ENCODE measurements at regions not wholly inside any gene's neighbourhood (a gene's known extent, or its start where the extent isn't known, plus 50 kb on each side); places are given as distances from the start of the nearest gene placed in this dataset.
A peak's percentile ranks its signal among the peaks of the same experiment; 100 is the strongest.

GRCh38 chr3:176587089-176587488 is 610.2 kb downstream of the TBL1XR1 start:
- FAIRE-seq (no peak), DNase-seq (ENCODE audit: low read depth) (no peak)
- Histone ChIP-seq H3K4me3 (ENCODE audit: low read depth, low read length) (no peak overlapping the region), H3K27me3 (ENCODE audit: control insufficient read depth, insufficient read depth, low read length) (no peaks in the 10 kb centered on the region), H3K36me3 (ENCODE audit: control insufficient read depth, insufficient read depth, low read length) (no peaks in the 10 kb centered on the region)
- TF ChIP-seq CTCF (IDR thresholded peaks at IDR 0.05; ENCODE audit: insufficient read depth, low read length, severe bottlenecking), result no peak

GRCh38 chr3:176584413-176585176 is 612.7 kb downstream of the TBL1XR1 start:
- no peaks in the 10 kb centered on the region for H3K36me3 ChIP-seq (ENCODE audit: control insufficient read depth, insufficient read depth, low read length)
- no peak for TF ChIP-seq CTCF (IDR thresholded peaks at IDR 0.05; ENCODE audit: insufficient read depth, low read length, severe bottlenecking)
- H3K4me3 ChIP-seq (ENCODE audit: low read depth, low read length), result no peak overlapping the region
- FAIRE-seq, result no peak
- H3K27me3 ChIP-seq (ENCODE audit: control insufficient read depth, insufficient read depth, low read length), result no peaks in the 10 kb centered on the region
- DNase-seq (ENCODE audit: low read depth), result peak; percentile 44

- Histone ChIP-seq H3K4me3 (ENCODE audit: low read depth, low read length) (no peak overlapping the region), H3K36me3 (ENCODE audit: control insufficient read depth, insufficient read depth, low read length) (no peaks in the 10 kb centered on the region), H3K27me3 (ENCODE audit: control insufficient read depth, insufficient read depth, low read length) (no peaks in the 10 kb centered on the region)
- TF ChIP-seq CTCF (IDR thresholded peaks at IDR 0.05; ENCODE audit: insufficient read depth, low read length, severe bottlenecking), result no peak
- DNase-seq (ENCODE audit: low read depth), result no peak
- no peak for FAIRE-seq
Measured at GRCh38 chr3:176583956-176584355, 613.3 kb downstream of the TBL1XR1 start.

- no peaks in the 10 kb centered on the region for H3K27me3 ChIP-seq (ENCODE audit: control insufficient read depth, insufficient read depth, low read length)
- no peaks in the 10 kb centered on the region for H3K36me3 ChIP-seq (ENCODE audit: control insufficient read depth, insufficient read depth, low read length)
- FAIRE-seq (no peak), DNase-seq (ENCODE audit: low read depth) (no peak)
- no peak for TF ChIP-seq CTCF (IDR thresholded peaks at IDR 0.05; ENCODE audit: insufficient read depth, low read length, severe bottlenecking)
- no peak overlapping the region for H3K4me3 ChIP-seq (ENCODE audit: low read depth, low read length)
Measured at GRCh38 chr3:176581589-176581988, 615.7 kb downstream of the TBL1XR1 start.

- DNase-seq (ENCODE audit: low read depth) (no peak), FAIRE-seq (no peak)
- Histone ChIP-seq H3K4me3 (ENCODE audit: low read depth, low read length) (no peak overlapping the region), H3K36me3 (ENCODE audit: control insufficient read depth, insufficient read depth, low read length) (no peaks in the 10 kb centered on the region), H3K27me3 (ENCODE audit: control insufficient read depth, insufficient read depth, low read length) (no peaks in the 10 kb centered on the region)
- TF ChIP-seq CTCF (IDR thresholded peaks at IDR 0.05; ENCODE audit: insufficient read depth, low read length, severe bottlenecking), result no peak
Measured at GRCh38 chr3:176579711-176580185, 617.5 kb downstream of the TBL1XR1 start.

- Histone ChIP-seq H3K27me3 (ENCODE audit: control insufficient read depth, insufficient read depth, low read length) (no peaks in the 10 kb centered on the region), H3K4me3 (ENCODE audit: low read depth, low read length) (no peak overlapping the region), H3K36me3 (ENCODE audit: control insufficient read depth, insufficient read depth, low read length) (no peaks in the 10 kb centered on the region)
- DNase-seq (ENCODE audit: low read depth), result no peak
- FAIRE-seq, result no peak
- no peak for TF ChIP-seq CTCF (IDR thresholded peaks at IDR 0.05; ENCODE audit: insufficient read depth, low read length, severe bottlenecking)
Measured at GRCh38 chr3:176578316-176578715, 619.0 kb downstream of the TBL1XR1 start.

All from bronchial epithelial cell (primary cell).